GM23338 (cell line): ENCODE measurements at regions not wholly inside any gene's neighbourhood (a gene's known extent, or its start where the extent isn't known, plus 50 kb on each side); places are given as distances from the start of the nearest gene placed in this dataset.
A peak's percentile ranks its signal among the peaks of the same experiment; 100 is the strongest.

Experiments
- ATAC-seq: fragments of 200-7000 bp; cut with Tn5 transposase; 3 replicates; pipeline ENCODE4 v1.9.1; 2020
- DNase-seq: peaks from one replicate; pipeline ENCODE4 v3.0.0-alpha.2; 2015; ENCODE audit warnings: low spot score
- H2AFZ ChIP-seq: fragments of 200-600 bp; sonication (generic); 2 replicates; pipeline ENCODE4 v1.8.0; 2016; ENCODE audit warnings: antibody characterized with exemption, mild to moderate bottlenecking, moderate library complexity
- H3F3A ChIP-seq: fragments of 200-600 bp; sonication (generic); replicated peaks from 2 replicates; pipeline ENCODE4 v1.8.0; 2017; ENCODE audit warnings: antibody characterized with exemption, mixed run types, low read depth
- H3K27ac ChIP-seq: fragments of 200-600 bp; sonication (generic); 2 replicates; pipeline ENCODE4 v1.6.1; 2016; ENCODE audit warnings: low read depth
- H3K27me3 ChIP-seq: fragments of 200-600 bp; sonication (generic); 2 replicates; pipeline ENCODE4 v1.8.0; 2016; ENCODE audit warnings: mild to moderate bottlenecking, mixed run types, moderate library complexity; ENCODE audit not compliant: insufficient read depth
- H3K36me3 ChIP-seq: fragments of 200-600 bp; sonication (generic); 2 replicates; pipeline ENCODE4 v1.8.0; 2016; ENCODE audit warnings: mild to moderate bottlenecking; ENCODE audit not compliant: insufficient read depth
- H3K4me1 ChIP-seq: fragments of 200-600 bp; sonication (generic); 2 replicates; pipeline ENCODE4 v1.8.0; 2016; ENCODE audit warnings: mild to moderate bottlenecking, moderate library complexity; ENCODE audit not compliant: insufficient read depth
- H3K4me2 ChIP-seq: fragments of 200-600 bp; sonication (generic); 2 replicates; pipeline ENCODE4 v1.7.1; 2017; ENCODE audit warnings: mixed run types
- H3K4me3 ChIP-seq: fragments of 200-600 bp; sonication (generic); 2 replicates; pipeline ENCODE4 v1.6.1; 2016; ENCODE audit warnings: mixed run types
- H3K79me2 ChIP-seq: fragments of 200-600 bp; sonication (generic); replicated peaks from 2 replicates; pipeline ENCODE4 v1.8.0; 2017; ENCODE audit warnings: mild to moderate bottlenecking; ENCODE audit not compliant: insufficient read depth
- H3K9me2 ChIP-seq: fragments of 200-600 bp; sonication (generic); 2 replicates; pipeline ENCODE4 v1.8.0; 2017; ENCODE audit not compliant: insufficient read depth
- H4K20me1 ChIP-seq: fragments of 200-600 bp; sonication (generic); replicated peaks from 2 replicates; pipeline ENCODE4 v1.8.0; 2017; ENCODE audit warnings: mild to moderate bottlenecking; ENCODE audit not compliant: insufficient read depth
- H3K27ac Mint-ChIP-seq: 2 replicates; pipeline ENCODE4 v1.8.0; 2020; ENCODE audit warnings: inconsistent platforms, mild to moderate bottlenecking, moderate library complexity, mixed read lengths
- H3K27me3 Mint-ChIP-seq: 3 replicates; pipeline ENCODE4 v1.8.0; 2022; ENCODE audit warnings: low read depth, mild to moderate bottlenecking, moderate library complexity, mixed read lengths, inconsistent platforms; ENCODE audit not compliant: insufficient read depth, poor library complexity
- H3K36me3 Mint-ChIP-seq: 3 replicates; pipeline ENCODE4 v1.8.0; 2021; ENCODE audit warnings: low read depth, mild to moderate bottlenecking, inconsistent platforms, moderate library complexity, mixed read lengths
- H3K4me1 Mint-ChIP-seq: 3 replicates; pipeline ENCODE4 v1.8.0; 2020; ENCODE audit warnings: mild to moderate bottlenecking, inconsistent platforms, mixed read lengths
- H3K4me3 Mint-ChIP-seq: 3 replicates; pipeline ENCODE4 v1.8.0; 2021; ENCODE audit warnings: moderate library complexity, mild to moderate bottlenecking, inconsistent platforms, mixed read lengths
- H3K9me3 Mint-ChIP-seq: 3 replicates; pipeline ENCODE4 v1.8.0; 2020; ENCODE audit warnings: moderate library complexity, mild to moderate bottlenecking, inconsistent platforms, mixed read lengths
- CREB1 ChIP-seq: fragments of 250-450 bp; sonication (Bioruptor Pico); IDR thresholded peaks from 2 replicates; pipeline ENCODE4 v1.5.0; 2020; ENCODE audit warnings: low read depth, mild to moderate bottlenecking, moderate library complexity
- CTCF ChIP-seq, 2 experiments: fragments of 200-600 bp in 1 of 2; sonication (generic) in 1 of 2; conservative IDR thresholded peaks; 2 replicates each; pipeline versions ENCODE4 v1.5.1 to v1.6.1; 2016 to 2017; ENCODE audit warnings: antibody characterized with exemption in 2 of 2, low read depth in 2 of 2, mild to moderate bottlenecking in 2 of 2, moderate library complexity in 1 of 2
- ETS1 ChIP-seq: IDR thresholded peaks from 2 replicates; pipeline ENCODE4 v1.6.1; 2016; ENCODE audit warnings: antibody characterized with exemption
- EZH2 ChIP-seq: fragments of 200-600 bp; sonication (generic); IDR thresholded peaks from one replicate; pipeline ENCODE4 v1.8.0; 2017; ENCODE audit warnings: antibody characterized with exemption, mild to moderate bottlenecking, low read depth; ENCODE audit not compliant: unreplicated experiment
- EZH2phosphoT487 ChIP-seq: fragments of 200-600 bp; sonication (generic); IDR thresholded peaks from one replicate; pipeline ENCODE4 v1.8.1; 2018; ENCODE audit warnings: antibody characterized with exemption; ENCODE audit not compliant: unreplicated experiment
- JUNB ChIP-seq: IDR thresholded peaks from one replicate; pipeline ENCODE4 v1.6.1; 2016; ENCODE audit warnings: antibody characterized with exemption; ENCODE audit not compliant: unreplicated experiment
- POLR2AphosphoS5 ChIP-seq: IDR thresholded peaks from 2 replicates; pipeline ENCODE4 v1.6.1; 2016; ENCODE audit warnings: antibody characterized with exemption, low read depth
- REST ChIP-seq: IDR thresholded peaks from one replicate; pipeline ENCODE4 v1.6.1; 2018; ENCODE audit warnings: antibody characterized with exemption; ENCODE audit not compliant: unreplicated experiment
- STAT1 ChIP-seq: IDR thresholded peaks from one replicate; pipeline ENCODE4 v1.6.1; 2016; ENCODE audit warnings: antibody characterized with exemption; ENCODE audit not compliant: unreplicated experiment
- ZNF114 ChIP-seq: fragments of 250-450 bp; sonication (Bioruptor Pico); IDR thresholded peaks from 2 replicates; pipeline ENCODE4 v1.5.0; 2020; ENCODE audit warnings: mild to moderate bottlenecking, moderate library complexity
- ZNF331 ChIP-seq: fragments of 250-450 bp; sonication (Bioruptor Pico); IDR thresholded peaks from 2 replicates; pipeline ENCODE4 v1.5.0; 2020; ENCODE audit warnings: low read depth, mild to moderate bottlenecking, moderate library complexity

- DNase-seq (no peak), ATAC-seq (no peak; the same call in 2 of the 3 replicates)
- no peak overlapping the region for H3K27ac ChIP-seq
- H3K27me3 Mint-ChIP-seq, result peaks cover 2% of the 10 kb centered on the region
- H3K9me2 ChIP-seq, result no peaks in the 10 kb centered on the region
- H3K4me2 ChIP-seq, result no peak overlapping the region
- no peak overlapping the region for H3K4me3 ChIP-seq
- no peaks in the 10 kb centered on the region; the same call in 2 of the 3 replicates for H3K36me3 Mint-ChIP-seq
- H3K36me3 ChIP-seq, result no peaks in the 10 kb centered on the region
- H3K79me2 ChIP-seq, result no peaks in the 10 kb centered on the region
- H3K27ac Mint-ChIP-seq, result no peak overlapping the region
- H3K4me1 Mint-ChIP-seq, result peaks cover 11% of the 10 kb centered on the region
- no peaks in the 10 kb centered on the region for H3K9me3 Mint-ChIP-seq
- H3K4me3 Mint-ChIP-seq, result no peak overlapping the region
- H3K4me1 ChIP-seq, result no peaks in the 10 kb centered on the region
- H2AFZ ChIP-seq, result no peak overlapping the region
- no peaks in the 10 kb centered on the region for H3K27me3 ChIP-seq
- H4K20me1 ChIP-seq, result no peaks in the 10 kb centered on the region
- peaks cover 6% of the 10 kb centered on the region; the same call in 1 of the 2 replicates for H3F3A ChIP-seq
- TF ChIP-seq EZH2, result no peak
- no peak for TF ChIP-seq ZNF114 (CRISPR knock-in tag)
- TF ChIP-seq CREB1 (CRISPR knock-in tag), result no peak
- no peak for TF ChIP-seq POLR2AphosphoS5
- no peak for TF ChIP-seq JUNB
- TF ChIP-seq ETS1, result no peak
- peak in 1 of 2 experiments; percentile 11; a peak in 1 of 4 replicates for TF ChIP-seq CTCF (conservative IDR thresholded peaks at IDR 0.05; ENCODE audit: low read depth in 2 of 2)
- TF ChIP-seq EZH2phosphoT487, result no peak
Measured at GRCh38 chr16:85385463-85386331, 227.4 kb upstream of the GSE1 start.

- no peak overlapping the region for H3K4me3 Mint-ChIP-seq
- H3K27ac Mint-ChIP-seq, result no peak overlapping the region
- H3K79me2 ChIP-seq, result no peaks in the 10 kb centered on the region
- peaks cover 6% of the 10 kb centered on the region; the same call in 1 of the 2 replicates for H3F3A ChIP-seq
- no peaks in the 10 kb centered on the region for H4K20me1 ChIP-seq
- no peak for ATAC-seq
- H3K27ac ChIP-seq, result no peak overlapping the region
- DNase-seq, result no peak
- peaks cover 11% of the 10 kb centered on the region for H3K4me1 Mint-ChIP-seq
- no peaks in the 10 kb centered on the region; the same call in 2 of the 3 replicates for H3K36me3 Mint-ChIP-seq
- no peak overlapping the region for H3K4me3 ChIP-seq
- no peak overlapping the region for H3K4me2 ChIP-seq
- no peak overlapping the region for H2AFZ ChIP-seq
- H3K4me1 ChIP-seq, result no peaks in the 10 kb centered on the region
- no peaks in the 10 kb centered on the region for H3K36me3 ChIP-seq
- H3K27me3 ChIP-seq, result no peaks in the 10 kb centered on the region
- H3K9me3 Mint-ChIP-seq, result no peaks in the 10 kb centered on the region
- H3K9me2 ChIP-seq, result no peaks in the 10 kb centered on the region
- peaks cover 3% of the 10 kb centered on the region for H3K27me3 Mint-ChIP-seq
- no peak for TF ChIP-seq POLR2AphosphoS5
- no peak for TF ChIP-seq EZH2phosphoT487
- no peak for TF ChIP-seq CREB1 (CRISPR knock-in tag)
- no peak for TF ChIP-seq ETS1
- no peak for TF ChIP-seq ZNF331
- no peak for TF ChIP-seq JUNB
- TF ChIP-seq EZH2, result no peak
- no peak for TF ChIP-seq ZNF114 (CRISPR knock-in tag)
- TF ChIP-seq REST, result no peak
- TF ChIP-seq STAT1, result no peak
Measured at GRCh38 chr16:85386467-85387170, 226.5 kb upstream of the GSE1 start.
